Transverse colon (tissue), 4 donors: ENCODE measurements at regions not wholly inside any gene's neighbourhood (a gene's known extent, or its start where the extent isn't known, plus 50 kb on each side); places are given as distances from the start of the nearest gene placed in this dataset.

Experiments
- DNase-seq: peaks from one replicate; pipeline ENCODE4 v3.0.0-alpha.2; 2019
- H3K27ac ChIP-seq, 4 donors: fragments of 200-600 bp; sonication (generic); 2 replicates each; pipeline ENCODE4 v1.5.1; 2016 to 2018; ENCODE audit warnings: inconsistent platforms in 4 of 4
- H3K27me3 ChIP-seq: fragments of 200-600 bp; sonication (generic); 2 replicates; pipeline ENCODE4 v1.5.1; 2017; ENCODE audit warnings: inconsistent platforms
- H3K36me3 ChIP-seq, 4 donors: fragments of 200-600 bp; sonication (generic); 2 replicates each; pipeline ENCODE4 v1.5.1; 2017 to 2019; ENCODE audit warnings: inconsistent platforms in 4 of 4
- H3K4me1 ChIP-seq, 4 donors: fragments of 200-600 bp; sonication (generic); 2 replicates each; pipeline ENCODE4 v1.5.1; 2017 to 2020; ENCODE audit warnings: inconsistent platforms in 4 of 4
- H3K4me3 ChIP-seq, 4 donors: fragments of 200-600 bp; sonication (generic); 1 replicate in 1 of 4; 2 replicates in 3 of 4; pipeline versions ENCODE4 v1.5.1 to v1.6.1; 2017 to 2019; ENCODE audit warnings: inconsistent platforms in 4 of 4
- H3K9me3 ChIP-seq, 2 donors: fragments of 200-600 bp; sonication (generic); 2 replicates each; pipeline ENCODE4 v1.5.1; 2017 to 2019; ENCODE audit warnings: inconsistent platforms in 2 of 2
- EP300 ChIP-seq: sonication (generic); formaldehyde crosslinking; IDR thresholded peaks from one replicate; pipeline ENCODE4 v1.6.1; 2017; ENCODE audit warnings: antibody characterized with exemption, low read depth
- POLR2A ChIP-seq: fragments of 450-650 bp; IDR thresholded peaks from one replicate; pipeline ENCODE4 v1.6.1; 2016; ENCODE audit warnings: antibody characterized with exemption, mild to moderate bottlenecking, moderate library complexity
- POLR2AphosphoS5 ChIP-seq, 3 donors: sonication (generic); formaldehyde crosslinking; IDR thresholded peaks; one replicate each; pipeline ENCODE4 v1.6.1; 2016; ENCODE audit warnings: antibody characterized with exemption in 3 of 3
- WGBS, 2 donors: methylation state at CpG; one replicate each; pipeline ENCODE4 v1.1.5; 2018; ENCODE audit warnings: low coverage in 1 of 2; 5-methylcytosine and 5-hydroxymethylcytosine counted together
- in situ Hi-C, 4 donors: fragments of 200-750 bp; cut with MboI; loops; one replicate each; pipeline versions ENCODE4 v1.15.0 to v1.15.1; 2017; ENCODE audit warnings: low sequenced_read_pairs in 3 of 4, low pct_ligation_motif_present in 1 of 4, low pct_unique_long_range_greater_than_20kb in 1 of 4
- intact Hi-C: fragments of 100-400 bp; cut with DNase I; formaldehyde crosslinking; loops from one replicate; pipeline ENCODE4 v1.15.1; 2023; ENCODE audit warnings: low total_unique reads
- TF ChIP-seq, protein P1 (sequence below), 5 experiments: fragments of 200-600 bp in 3 of 5; fragments of 450-650 bp in 2 of 5; sonication (generic) in 3 of 5; IDR thresholded peaks; 1 replicate in 2 of 5; 2 replicates in 3 of 5; pipeline ENCODE4 v1.5.1; 2016 to 2017; ENCODE audit warnings: antibody characterized with exemption in 5 of 5, inconsistent platforms in 3 of 5, mild to moderate bottlenecking in 2 of 5, moderate library complexity in 1 of 5

DNA sequence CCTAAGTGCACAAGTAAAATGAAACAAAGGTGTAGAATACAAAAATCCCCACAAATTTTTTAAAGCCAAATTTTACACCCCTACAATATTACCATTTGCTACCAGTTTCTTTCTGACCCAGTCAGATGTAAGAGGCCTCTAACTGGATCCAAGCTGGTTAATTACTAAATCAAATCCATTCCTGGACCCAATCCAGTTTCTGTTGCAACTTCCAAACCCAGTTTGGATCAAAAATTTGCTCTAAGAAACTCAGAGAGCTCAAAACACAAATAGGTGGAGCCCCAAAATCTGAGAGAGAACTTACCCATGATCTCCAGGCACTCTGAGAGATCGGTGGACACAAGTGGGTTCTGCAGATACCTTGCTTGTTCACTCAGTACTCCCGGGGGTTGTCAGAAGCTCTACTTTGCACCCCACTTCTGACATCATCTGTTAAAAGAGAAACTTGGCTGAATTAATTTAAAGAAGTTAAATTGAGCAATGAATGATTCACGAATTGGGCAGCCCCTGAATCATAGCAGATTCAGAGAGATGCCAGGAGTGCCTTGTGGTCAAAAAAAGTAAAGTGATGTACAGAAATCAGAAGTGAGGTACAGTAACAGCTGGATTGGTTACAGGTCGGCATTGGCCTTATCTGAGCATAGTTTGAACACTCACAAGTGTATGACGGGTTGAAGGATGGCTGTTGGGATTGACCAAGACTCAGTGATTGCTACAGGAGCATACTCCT lies 448.0 kb downstream of the KCNT2 start:
- H3K27me3 ChIP-seq: no peaks in the 10 kb centered on the region
- H3K4me3 ChIP-seq: no peak overlapping the region
- H3K9me3 ChIP-seq: no peaks in the 10 kb centered on the region
- DNase-seq: no peak
- H3K4me1 ChIP-seq: no peaks in the 10 kb centered on the region
- in situ Hi-C loops (loop anchor here in 1 of 4 donors (25.0 kb wide), 1 partner anchor 502 kb away; the partner anchor contains the start of gene CFH), intact Hi-C loops (no loop called here)
- 66 to 82% methylated on average over 5 of the region's 5 CpGs for WGBS, 2 donors
- no peak overlapping the region for H3K27ac ChIP-seq
- H3K36me3 ChIP-seq: no peaks in the 10 kb centered on the region
- TF ChIP-seq EP300 (no peak), POLR2AphosphoS5 (IDR thresholded peaks at IDR 0.05) (no peak), POLR2A (no peak)
- TF ChIP-seq, protein P1, sequence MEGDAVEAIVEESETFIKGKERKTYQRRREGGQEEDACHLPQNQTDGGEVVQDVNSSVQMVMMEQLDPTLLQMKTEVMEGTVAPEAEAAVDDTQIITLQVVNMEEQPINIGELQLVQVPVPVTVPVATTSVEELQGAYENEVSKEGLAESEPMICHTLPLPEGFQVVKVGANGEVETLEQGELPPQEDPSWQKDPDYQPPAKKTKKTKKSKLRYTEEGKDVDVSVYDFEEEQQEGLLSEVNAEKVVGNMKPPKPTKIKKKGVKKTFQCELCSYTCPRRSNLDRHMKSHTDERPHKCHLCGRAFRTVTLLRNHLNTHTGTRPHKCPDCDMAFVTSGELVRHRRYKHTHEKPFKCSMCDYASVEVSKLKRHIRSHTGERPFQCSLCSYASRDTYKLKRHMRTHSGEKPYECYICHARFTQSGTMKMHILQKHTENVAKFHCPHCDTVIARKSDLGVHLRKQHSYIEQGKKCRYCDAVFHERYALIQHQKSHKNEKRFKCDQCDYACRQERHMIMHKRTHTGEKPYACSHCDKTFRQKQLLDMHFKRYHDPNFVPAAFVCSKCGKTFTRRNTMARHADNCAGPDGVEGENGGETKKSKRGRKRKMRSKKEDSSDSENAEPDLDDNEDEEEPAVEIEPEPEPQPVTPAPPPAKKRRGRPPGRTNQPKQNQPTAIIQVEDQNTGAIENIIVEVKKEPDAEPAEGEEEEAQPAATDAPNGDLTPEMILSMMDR (IDR thresholded peaks at IDR 0.05): no peak

DNA sequence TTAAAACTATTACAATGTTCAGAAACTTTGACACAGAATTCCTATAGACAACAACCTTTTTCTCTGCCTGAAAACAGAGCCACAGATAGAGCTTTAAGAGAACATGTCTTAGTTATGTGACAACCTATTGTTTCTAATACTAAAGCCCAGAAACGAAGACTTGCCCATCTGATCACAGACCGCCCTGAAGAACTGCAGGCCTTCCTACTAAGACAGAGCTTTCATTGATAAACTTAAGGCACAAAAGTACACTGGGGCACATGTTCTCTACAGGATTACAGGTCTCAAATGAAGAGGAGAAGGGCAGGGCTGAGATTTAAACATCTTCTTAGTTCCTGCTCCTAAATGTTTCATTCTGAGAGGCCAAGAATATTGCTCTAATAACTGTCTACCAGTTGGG lies 452.7 kb downstream of the KCNT2 start:
- no peak overlapping the region for H3K4me3 ChIP-seq
- no peaks in the 10 kb centered on the region for H3K36me3 ChIP-seq
- no peaks in the 10 kb centered on the region for H3K9me3 ChIP-seq
- no peaks in the 10 kb centered on the region for H3K27me3 ChIP-seq
- no peak overlapping the region for H3K27ac ChIP-seq
- no peak for TF ChIP-seq POLR2A
- TF ChIP-seq, protein P1 (IDR thresholded peaks at IDR 0.05): no peak
- TF ChIP-seq POLR2AphosphoS5 (IDR thresholded peaks at IDR 0.05): no peak
- TF ChIP-seq EP300: no peak
- DNase-seq: no peak
- in situ Hi-C loops (loop anchor here in 1 of 4 donors (25.0 kb wide), 1 partner anchor 507 kb away; the partner anchor contains the start of gene CFH), intact Hi-C loops (no loop called here)
- H3K4me1 ChIP-seq: peaks cover 0 to 3% (median 0%) of the 10 kb centered on the region in 4 donors
- 80 to 85% methylated on average over 2 of the region's 2 CpGs for WGBS, 2 donors

DNA sequence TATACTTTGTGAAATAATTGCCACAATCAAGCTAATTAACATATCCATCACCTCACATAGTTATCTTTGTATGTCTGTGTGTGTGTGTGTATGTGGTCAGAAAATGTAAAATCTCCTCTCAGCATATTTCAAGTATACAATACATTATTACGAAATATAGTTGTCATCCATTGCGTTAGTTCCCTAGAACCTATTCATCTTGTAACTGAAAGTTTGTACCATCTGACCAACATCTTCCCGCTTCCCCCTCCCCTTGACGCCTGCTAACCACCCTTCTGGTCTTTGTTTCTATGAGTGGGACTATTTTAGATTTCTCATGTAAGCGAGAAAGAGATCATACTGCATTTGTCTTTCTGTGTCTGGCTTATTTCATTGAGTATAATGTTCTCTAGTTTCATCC lies 455.3 kb downstream of the KCNT2 start:
- H3K4me1 ChIP-seq: peaks cover 0 to 3% (median 0%) of the 10 kb centered on the region in 4 donors
- H3K9me3 ChIP-seq: no peaks in the 10 kb centered on the region
- no peaks in the 10 kb centered on the region for H3K27me3 ChIP-seq
- in situ Hi-C loops (loop anchor here in 1 of 4 donors (25.0 kb wide), 1 partner anchor 509 kb away; the partner anchor contains the start of gene CFH), intact Hi-C loops (no loop called here)
- H3K36me3 ChIP-seq: no peaks in the 10 kb centered on the region
- TF ChIP-seq POLR2A (no peak), POLR2AphosphoS5 (IDR thresholded peaks at IDR 0.05) (no peak), EP300 (no peak)
- TF ChIP-seq, protein P1 (IDR thresholded peaks at IDR 0.05): no peak
- H3K27ac ChIP-seq: no peak overlapping the region
- 71 to 76% methylated on average over 5 of the region's 5 CpGs for WGBS, 2 donors
- DNase-seq: no peak
- no peak overlapping the region for H3K4me3 ChIP-seq

DNA sequence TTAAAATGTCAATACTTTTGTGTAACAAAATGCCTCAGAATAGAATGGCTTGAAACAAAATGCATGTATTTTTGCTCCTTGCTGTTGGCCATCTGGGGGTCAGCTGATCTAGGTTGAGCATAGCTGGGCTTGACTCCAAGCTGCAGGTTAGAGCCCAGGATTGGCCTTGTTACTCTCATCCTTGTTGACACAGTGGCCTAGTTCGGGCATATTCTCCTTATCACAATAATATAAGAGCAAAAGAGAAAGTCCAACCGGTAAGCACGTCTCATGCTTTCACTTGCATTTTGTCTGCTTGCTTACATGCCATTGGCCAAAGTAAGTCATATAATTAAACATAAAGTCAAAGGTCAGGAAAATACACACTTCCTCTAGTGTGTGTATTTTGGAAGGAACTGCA lies 456.2 kb downstream of the KCNT2 start:
- in situ Hi-C loops: loop anchor here in 1 of 4 donors (25.0 kb wide), 1 partner anchor 510 kb away; the partner anchor contains the start of gene CFH
- peak; percentile 7 for DNase-seq
- TF ChIP-seq POLR2AphosphoS5 (IDR thresholded peaks at IDR 0.05) (no peak), POLR2A (no peak)
- peaks cover 0 to 3% (median 0%) of the 10 kb centered on the region in 4 donors for H3K4me1 ChIP-seq
- H3K36me3 ChIP-seq: no peaks in the 10 kb centered on the region
- H3K27ac ChIP-seq: no peak overlapping the region
- no peaks in the 10 kb centered on the region for H3K9me3 ChIP-seq
- H3K4me3 ChIP-seq: no peak overlapping the region
- intact Hi-C loops: no loop called here
- H3K27me3 ChIP-seq: no peaks in the 10 kb centered on the region
- 30 to 47% methylated on average over 2 to 3 of the region's 3 CpGs for WGBS, 2 donors
